Activated naive CD4-positive, alpha-beta T cell treated with anti-CD3 and anti-CD28 coated beads for 36 hours (primary cell): ENCODE measurements at regions not wholly inside any gene's neighbourhood (a gene's known extent, or its start where the extent isn't known, plus 50 kb on each side); places are given as distances from the start of the nearest gene placed in this dataset.
A peak's percentile ranks its signal among the peaks of the same experiment; 100 is the strongest.

ENCODE experiments used
- CTCF ChIA-PET: fragments of 350-600 bp; sonication (Branson Sonifier 250); formaldehyde crosslinking; loops from one replicate; lab custom pipeline; 2021; ENCODE audit warnings: antibody characterized with exemption; lab: Charles Lee
- DNase-seq: peaks from one replicate; pipeline ENCODE4 v3.0.0-alpha.2; 2020
- H3K27ac Mint-ChIP-seq: one replicate; pipeline ENCODE4 v1.8.0; 2021; ENCODE audit warnings: mild to moderate bottlenecking, mixed read lengths
- H3K27me3 Mint-ChIP-seq: one replicate; pipeline ENCODE4 v1.8.0; 2021; ENCODE audit warnings: low read depth, mixed read lengths
- H3K36me3 Mint-ChIP-seq: one replicate; pipeline ENCODE4 v1.8.0; 2021; ENCODE audit warnings: low read depth, mixed read lengths
- H3K4me1 Mint-ChIP-seq: one replicate; pipeline ENCODE4 v1.8.0; 2021; ENCODE audit warnings: low read depth, mixed read lengths
- H3K4me3 Mint-ChIP-seq: one replicate; pipeline ENCODE4 v1.8.0; 2021; ENCODE audit warnings: mild to moderate bottlenecking, moderate library complexity, mixed read lengths
- H3K9me3 Mint-ChIP-seq: one replicate; pipeline ENCODE4 v1.8.0; 2021; ENCODE audit warnings: mixed read lengths
- intact Hi-C: fragments of 100-400 bp; cut with micrococcal nuclease; formaldehyde crosslinking; loops from one replicate; pipeline ENCODE4 v1.15.1; 2023

GRCh38 chr15:66615846-66616245 lies 50.0 kb upstream of the LCTL start:
- H3K27ac Mint-ChIP-seq = no peak overlapping the region
- H3K4me1 Mint-ChIP-seq = peaks cover 14% of the 10 kb centered on the region
- no peak for DNase-seq
- H3K9me3 Mint-ChIP-seq = no peaks in the 10 kb centered on the region
- peaks cover 9% of the 10 kb centered on the region for H3K27me3 Mint-ChIP-seq
- intact Hi-C loops = loop anchor here (5.0 kb wide), 1 partner anchor 236 kb away; no protein-coding TSS in a partner anchor
- no peak overlapping the region for H3K4me3 Mint-ChIP-seq
- H3K36me3 Mint-ChIP-seq = no peaks in the 10 kb centered on the region
- CTCF ChIA-PET = interaction anchor here (0.6 to 1.6 kb wide), 3 partner anchors 11 to 236 kb away, joined by 3 to 6 read pairs (median 4); no protein-coding TSS in a partner anchor

- no peak overlapping the region for H3K27ac Mint-ChIP-seq
- DNase-seq = no peak
- no peaks in the 10 kb centered on the region for H3K36me3 Mint-ChIP-seq
- peaks cover 14% of the 10 kb centered on the region for H3K4me1 Mint-ChIP-seq
- CTCF ChIA-PET = interaction anchor here (0.6 to 1.6 kb wide), 3 partner anchors 12 to 245 kb away, joined by 3 to 6 read pairs (median 3); no protein-coding TSS in a partner anchor
- intact Hi-C loops = loop anchor here (5.0 kb wide), 1 partner anchor 235 kb away; no protein-coding TSS in a partner anchor
- H3K27me3 Mint-ChIP-seq = peaks cover 14% of the 10 kb centered on the region
- no peaks in the 10 kb centered on the region for H3K9me3 Mint-ChIP-seq
- no peak overlapping the region for H3K4me3 Mint-ChIP-seq
Measured at GRCh38 chr15:66617137-66618090, 51.6 kb upstream of the LCTL start.

- H3K9me3 Mint-ChIP-seq = no peaks in the 10 kb centered on the region
Measured at GRCh38 chr15:66619152-66619903, 53.5 kb upstream of the LCTL start.

GRCh38 chr15:66620341-66620740 lies 54.5 kb upstream of the LCTL start:
- CTCF ChIA-PET = interaction anchor here (1.3 to 1.6 kb wide), 3 partner anchors 9 to 231 kb away, joined by 3 to 8 read pairs (median 4); no protein-coding TSS in a partner anchor

More at GRCh38 chr15:66619152-66619903, 53.5 kb upstream of the LCTL start:
- Mint-ChIP-seq H3K4me1 (peaks cover 4% of the 10 kb centered on the region), H3K36me3 (no peaks in the 10 kb centered on the region), H3K27ac (no peak overlapping the region), H3K27me3 (peaks cover 20% of the 10 kb centered on the region), H3K4me3 (no peak overlapping the region)
- intact Hi-C loops = loop anchor here (1.0 to 5.0 kb wide), 3 partner anchors 79 to 233 kb away; no protein-coding TSS in a partner anchor
- peak; percentile 61 for DNase-seq
- CTCF ChIA-PET = interaction anchor here (0.6 to 1.6 kb wide), 22 partner anchors 8 to 232 kb away, joined by 3 to 24 read pairs (median 4); no protein-coding TSS in a partner anchor

GRCh38 chr15:66620744-66621344 lies 55.0 kb upstream of the LCTL start:
- Mint-ChIP-seq H3K27ac (no peak overlapping the region), H3K4me3 (no peak overlapping the region), H3K9me3 (no peaks in the 10 kb centered on the region), H3K36me3 (no peaks in the 10 kb centered on the region), H3K4me1 (no peaks in the 10 kb centered on the region), H3K27me3 (peaks cover 20% of the 10 kb centered on the region)
- no peak for DNase-seq
- CTCF ChIA-PET = interaction anchor here (1.3 to 1.6 kb wide), 3 partner anchors 9 to 231 kb away, joined by 3 to 8 read pairs (median 4); no protein-coding TSS in a partner anchor
- intact Hi-C loops = no loop called here

More at GRCh38 chr15:66620341-66620740, 54.5 kb upstream of the LCTL start:
- Mint-ChIP-seq H3K4me1 (no peaks in the 10 kb centered on the region), H3K4me3 (no peak overlapping the region), H3K36me3 (no peaks in the 10 kb centered on the region), H3K9me3 (no peaks in the 10 kb centered on the region), H3K27ac (no peak overlapping the region), H3K27me3 (peaks cover 20% of the 10 kb centered on the region)
- intact Hi-C loops = no loop called here
- DNase-seq = no peak

- no peak for DNase-seq
- CTCF ChIA-PET = interaction anchor here (1.4 to 1.6 kb wide), 2 partner anchors 8 to 230 kb away, joined by 4 to 8 read pairs; no protein-coding TSS in a partner anchor
- H3K27me3 Mint-ChIP-seq = peaks cover 20% of the 10 kb centered on the region
- no peak overlapping the region for H3K4me3 Mint-ChIP-seq
- no peaks in the 10 kb centered on the region for H3K4me1 Mint-ChIP-seq
- H3K36me3 Mint-ChIP-seq = no peaks in the 10 kb centered on the region
- intact Hi-C loops = no loop called here
- H3K27ac Mint-ChIP-seq = no peak overlapping the region
- H3K9me3 Mint-ChIP-seq = no peaks in the 10 kb centered on the region
Measured at GRCh38 chr15:66621491-66622467, 56.0 kb upstream of the LCTL start.

- Mint-ChIP-seq H3K9me3 (no peaks in the 10 kb centered on the region), H3K27ac (no peak overlapping the region), H3K4me1 (no peaks in the 10 kb centered on the region), H3K36me3 (no peaks in the 10 kb centered on the region), H3K4me3 (no peak overlapping the region), H3K27me3 (peaks cover 20% of the 10 kb centered on the region)
- intact Hi-C loops = no loop called here
- no peak for DNase-seq
- CTCF ChIA-PET = no interaction called here
Measured at GRCh38 chr15:66622591-66623022, 56.8 kb upstream of the LCTL start.

GRCh38 chr15:66623801-66624453 lies 58.1 kb upstream of the LCTL start:
- Mint-ChIP-seq H3K36me3 (no peaks in the 10 kb centered on the region), H3K27me3 (peaks cover 20% of the 10 kb centered on the region), H3K9me3 (no peaks in the 10 kb centered on the region), H3K4me3 (no peak overlapping the region), H3K27ac (no peak overlapping the region), H3K4me1 (no peaks in the 10 kb centered on the region)
- intact Hi-C loops = no loop called here
- no peak for DNase-seq
- CTCF ChIA-PET = interaction anchor here (0.7 to 1.1 kb wide), 2 partner anchors 118 to 227 kb away, joined by 3 read pairs; no protein-coding TSS in a partner anchor

- CTCF ChIA-PET = interaction anchor here (0.7 kb wide), 1 partner anchor 826 kb away, joined by 3 read pairs; no protein-coding TSS in a partner anchor
- intact Hi-C loops = no loop called here
- H3K9me3 Mint-ChIP-seq = no peaks in the 10 kb centered on the region
Measured at GRCh38 chr15:66625531-66625930, 59.7 kb upstream of the LCTL start.

GRCh38 chr15:66625974-66626373 lies 60.2 kb upstream of the LCTL start:
- no peaks in the 10 kb centered on the region for H3K9me3 Mint-ChIP-seq
- peaks cover 10% of the 10 kb centered on the region for H3K27me3 Mint-ChIP-seq
- no peaks in the 10 kb centered on the region for H3K4me1 Mint-ChIP-seq
- intact Hi-C loops = no loop called here
- H3K36me3 Mint-ChIP-seq = no peaks in the 10 kb centered on the region
- CTCF ChIA-PET = interaction anchor here (0.6 to 0.7 kb wide), 2 partner anchors 826 to 885 kb away, joined by 3 read pairs; no protein-coding TSS in a partner anchor
- no peak overlapping the region for H3K27ac Mint-ChIP-seq
- H3K4me3 Mint-ChIP-seq = no peak overlapping the region
- DNase-seq = no peak

More at GRCh38 chr15:66625531-66625930, 59.7 kb upstream of the LCTL start:
- Mint-ChIP-seq H3K4me1 (no peaks in the 10 kb centered on the region), H3K27me3 (peaks cover 13% of the 10 kb centered on the region), H3K36me3 (no peaks in the 10 kb centered on the region), H3K27ac (no peak overlapping the region), H3K4me3 (no peak overlapping the region)
- DNase-seq = no peak
